ENCODE measurements at regions not wholly inside any gene's neighbourhood (a gene's known extent, or its start where the extent isn't known, plus 50 kb on each side); places are given as distances from the start of the nearest gene placed in this dataset.

GRCh38 chr15:77737238-77738037 is 104.7 kb upstream of the LINGO1 start:
- 50 to 54% methylated on average over 4 of the region's 4 CpGs for WGBS, 2 donors
- no peaks in the 10 kb centered on the region for H3K4me1 ChIP-seq
- no peak for TF ChIP-seq EP300 (IDR thresholded peaks at IDR 0.05)
- no peak for DNase-seq (ENCODE audit: low spot score in 2 of 2)
- peaks cover 0 to 29% of the 10 kb centered on the region in 2 donors for H3K27me3 ChIP-seq
- H3K4me3 ChIP-seq = no peak overlapping the region
- H3K9me3 ChIP-seq = no peaks in the 10 kb centered on the region
- H3K27ac ChIP-seq = no peak overlapping the region
- H3K36me3 ChIP-seq = no peaks in the 10 kb centered on the region

GRCh38 chr15:77734306-77734705 is 101.6 kb upstream of the LINGO1 start:
- WGBS, 2 donors = 80 to 84% methylated on average over 2 of the region's 2 CpGs

DNA sequence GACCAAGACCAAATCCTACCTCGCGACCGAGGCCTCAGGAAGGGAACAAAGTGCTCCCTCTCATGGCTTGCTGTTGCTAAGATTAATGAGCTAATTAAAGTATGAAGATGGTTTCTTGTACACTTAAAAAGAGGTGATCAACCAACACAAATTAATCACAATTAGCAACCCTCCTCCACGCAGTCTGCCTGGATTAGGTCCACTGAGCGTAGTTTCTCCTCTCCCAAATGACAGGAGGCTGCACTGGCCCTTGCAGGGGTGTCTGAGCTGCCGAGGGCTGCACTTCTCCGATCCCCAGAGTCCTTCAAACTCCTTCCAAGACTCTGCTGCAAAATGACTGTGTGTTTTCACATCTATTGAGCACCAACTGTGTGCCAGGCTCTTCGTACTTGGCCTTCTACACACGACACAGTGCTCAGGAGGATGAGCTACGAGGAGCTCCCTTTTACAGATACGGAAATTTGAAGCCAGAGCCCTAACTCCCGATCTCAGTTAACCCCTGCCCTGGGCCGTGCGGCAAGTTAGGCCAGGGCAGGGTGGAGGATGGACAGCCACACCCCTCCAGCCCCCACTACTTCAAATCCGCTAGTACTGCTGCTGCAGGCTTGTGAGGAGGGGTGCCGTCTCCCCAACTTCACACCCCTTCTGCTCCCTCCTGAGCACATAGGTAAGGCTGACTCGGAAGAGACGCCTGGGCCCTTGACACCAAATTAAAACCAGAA is 101.0 kb upstream of the LINGO1 start:
- TF ChIP-seq, protein P1, sequence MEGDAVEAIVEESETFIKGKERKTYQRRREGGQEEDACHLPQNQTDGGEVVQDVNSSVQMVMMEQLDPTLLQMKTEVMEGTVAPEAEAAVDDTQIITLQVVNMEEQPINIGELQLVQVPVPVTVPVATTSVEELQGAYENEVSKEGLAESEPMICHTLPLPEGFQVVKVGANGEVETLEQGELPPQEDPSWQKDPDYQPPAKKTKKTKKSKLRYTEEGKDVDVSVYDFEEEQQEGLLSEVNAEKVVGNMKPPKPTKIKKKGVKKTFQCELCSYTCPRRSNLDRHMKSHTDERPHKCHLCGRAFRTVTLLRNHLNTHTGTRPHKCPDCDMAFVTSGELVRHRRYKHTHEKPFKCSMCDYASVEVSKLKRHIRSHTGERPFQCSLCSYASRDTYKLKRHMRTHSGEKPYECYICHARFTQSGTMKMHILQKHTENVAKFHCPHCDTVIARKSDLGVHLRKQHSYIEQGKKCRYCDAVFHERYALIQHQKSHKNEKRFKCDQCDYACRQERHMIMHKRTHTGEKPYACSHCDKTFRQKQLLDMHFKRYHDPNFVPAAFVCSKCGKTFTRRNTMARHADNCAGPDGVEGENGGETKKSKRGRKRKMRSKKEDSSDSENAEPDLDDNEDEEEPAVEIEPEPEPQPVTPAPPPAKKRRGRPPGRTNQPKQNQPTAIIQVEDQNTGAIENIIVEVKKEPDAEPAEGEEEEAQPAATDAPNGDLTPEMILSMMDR (IDR thresholded peaks at IDR 0.05) = no peak
- TF ChIP-seq EP300 (IDR thresholded peaks at IDR 0.05) (no peak), POLR2A (IDR thresholded peaks at IDR 0.05) (no peak)
- WGBS, 2 donors = 66 to 67% methylated on average over 18 of the region's 18 CpGs
- Histone ChIP-seq H3K36me3 (no peaks in the 10 kb centered on the region), H3K9me3 (no peaks in the 10 kb centered on the region), H3K27me3 (peaks cover 0 to 9% of the 10 kb centered on the region in 2 donors), H3K4me3 (no peak overlapping the region), H3K27ac (no peak overlapping the region), H3K4me1 (no peaks in the 10 kb centered on the region)
- no peak for DNase-seq (ENCODE audit: low spot score in 2 of 2)

More at GRCh38 chr15:77734306-77734705, 101.6 kb upstream of the LINGO1 start:
- H3K27me3 ChIP-seq = peaks cover 0 to 14% of the 10 kb centered on the region in 2 donors
- no peaks in the 10 kb centered on the region for H3K36me3 ChIP-seq
- H3K4me1 ChIP-seq = no peaks in the 10 kb centered on the region
- H3K4me3 ChIP-seq = no peak overlapping the region
- TF ChIP-seq POLR2A (IDR thresholded peaks at IDR 0.05) = no peak
- TF ChIP-seq, protein P1 (IDR thresholded peaks at IDR 0.05) = no peak
- H3K27ac ChIP-seq = no peak overlapping the region
- DNase-seq (ENCODE audit: low spot score in 2 of 2) = no peak
- no peaks in the 10 kb centered on the region for H3K9me3 ChIP-seq

DNA sequence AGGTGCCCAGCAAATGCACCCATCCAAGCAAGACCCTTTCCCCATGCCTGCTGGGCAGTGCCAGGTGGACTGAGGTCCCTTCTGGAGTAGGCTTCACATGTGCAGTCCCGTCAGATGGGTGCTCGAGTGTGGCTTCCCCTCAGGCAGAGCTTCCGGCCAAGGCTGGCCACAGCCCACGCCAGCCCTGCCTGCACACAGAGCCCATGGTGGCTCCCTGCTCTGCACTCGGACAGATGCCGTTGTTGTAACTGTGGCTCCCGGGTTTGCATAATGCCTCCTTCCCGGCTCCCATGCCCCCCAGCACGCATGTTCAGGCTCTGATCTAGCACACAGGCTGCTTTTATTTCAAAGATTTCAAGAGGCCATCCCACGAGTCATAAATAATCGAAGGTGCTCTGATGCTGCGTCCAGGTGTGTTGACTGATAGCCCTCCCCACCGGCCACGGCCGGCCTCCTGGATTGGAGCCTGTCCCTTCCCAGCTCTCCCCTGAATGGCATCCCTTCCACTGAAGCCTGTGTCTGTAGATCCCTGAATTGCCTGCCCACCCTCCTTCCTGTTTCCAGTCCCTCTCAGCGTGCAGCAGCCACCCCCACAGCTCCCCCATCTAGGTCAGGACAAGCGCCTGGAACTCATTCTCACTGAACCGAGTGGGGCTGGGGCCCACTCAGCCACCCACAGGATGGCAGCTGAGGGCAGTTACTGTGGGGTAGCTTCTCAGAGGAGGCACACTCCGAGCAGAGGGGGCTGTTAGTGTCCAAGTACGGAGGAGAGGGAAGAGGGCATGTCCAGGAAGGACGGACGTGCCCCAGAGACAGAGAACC is 100.0 kb upstream of the LINGO1 start:
- Histone ChIP-seq H3K4me3 (no peak overlapping the region), H3K27ac (no peak overlapping the region), H3K27me3 (peaks cover 0 to 7% of the 10 kb centered on the region in 2 donors), H3K4me1 (no peaks in the 10 kb centered on the region), H3K9me3 (no peaks in the 10 kb centered on the region), H3K36me3 (no peaks in the 10 kb centered on the region)
- TF ChIP-seq, protein P1 (IDR thresholded peaks at IDR 0.05) = no peak
- no peak for TF ChIP-seq POLR2A (IDR thresholded peaks at IDR 0.05)
- no peak for TF ChIP-seq EP300 (IDR thresholded peaks at IDR 0.05)
- 61 to 63% methylated on average over 22 of the region's 22 CpGs for WGBS, 2 donors
- no peak for DNase-seq (ENCODE audit: low spot score in 2 of 2)

- WGBS, 2 donors = 72 to 75% methylated on average over 5 of the region's 5 CpGs
- no peaks in the 10 kb centered on the region for H3K9me3 ChIP-seq
- no peak overlapping the region for H3K4me3 ChIP-seq
- no peaks in the 10 kb centered on the region for H3K4me1 ChIP-seq
- DNase-seq (ENCODE audit: low spot score in 2 of 2) = no peak
- TF ChIP-seq POLR2A (IDR thresholded peaks at IDR 0.05) = no peak
- H3K36me3 ChIP-seq = no peaks in the 10 kb centered on the region
- no peak overlapping the region for H3K27ac ChIP-seq
- H3K27me3 ChIP-seq = peaks cover 0 to 7% of the 10 kb centered on the region in 2 donors
Observed at GRCh38 chr15:77731945-77732344, 99.2 kb upstream of the LINGO1 start.

All from tibial nerve (tissue), 4 donors.